Pulmonary artery endothelial cell (primary cell): ENCODE measurements at regions not wholly inside any gene's neighbourhood (a gene's known extent, or its start where the extent isn't known, plus 50 kb on each side); places are given as distances from the start of the nearest gene placed in this dataset.
A peak's percentile ranks its signal among the peaks of the same experiment; 100 is the strongest.
"Not testable (repeated sequence)": the region's sequence is repeated elsewhere in the genome, so short reads cannot be mapped to it uniquely, and the experiment has no call there.

Experiments used
- DNase-seq: peaks from one replicate; pipeline ENCODE4 v3.0.0-alpha.2; 2011; ENCODE audit warnings: low read depth, low spot score

- DNase-seq = not testable (repeated sequence)
These were observed 192.8 kb downstream of the C16orf95 start for GRCh38 chr16:87124405-87124804.

GRCh38 chr16:87125206-87126155 is 191.7 kb downstream of the C16orf95 start:
- DNase-seq = no peak

- DNase-seq = no peak
These were observed 190.7 kb downstream of the C16orf95 start for GRCh38 chr16:87126403-87127025.

- DNase-seq = peak; percentile 37
These were observed 190.0 kb downstream of the C16orf95 start for GRCh38 chr16:87127061-87127765.

GRCh38 chr16:87127766-87128147 is 189.4 kb downstream of the C16orf95 start:
- no peak for DNase-seq

- DNase-seq = peak; percentile 2
These were observed 187.4 kb downstream of the C16orf95 start for GRCh38 chr16:87129771-87130170.

- no peak for DNase-seq
These were observed 185.9 kb downstream of the C16orf95 start for GRCh38 chr16:87131061-87131995.

- no peak for DNase-seq
These were observed 185.2 kb downstream of the C16orf95 start for GRCh38 chr16:87131996-87132345.

GRCh38 chr16:87132361-87133014 is 184.7 kb downstream of the C16orf95 start:
- no peak for DNase-seq

GRCh38 chr16:87133112-87133850 is 183.9 kb downstream of the C16orf95 start:
- no peak for DNase-seq

GRCh38 chr16:87133966-87134627 is 183.1 kb downstream of the C16orf95 start:
- DNase-seq = no peak

- DNase-seq = no peak
These were observed 182.6 kb downstream of the C16orf95 start for GRCh38 chr16:87134628-87134995.

GRCh38 chr16:87135246-87136030 is 181.8 kb downstream of the C16orf95 start:
- DNase-seq = no peak

- no peak for DNase-seq
These were observed 178.9 kb downstream of the C16orf95 start for GRCh38 chr16:87138316-87138715.

GRCh38 chr16:87138738-87139267 is 178.4 kb downstream of the C16orf95 start:
- no peak for DNase-seq

GRCh38 chr16:87140211-87141200 is 176.7 kb downstream of the C16orf95 start:
- DNase-seq = no peak

- DNase-seq = no peak
These were observed 175.8 kb downstream of the C16orf95 start for GRCh38 chr16:87141402-87141801.
